Globus pallidus (tissue), 1 donor: ENCODE measurements at regions not wholly inside any gene's neighbourhood (a gene's known extent, or its start where the extent isn't known, plus 50 kb on each side); places are given as distances from the start of the nearest gene placed in this dataset.

ENCODE experiments used
- DNase-seq: peaks from one replicate; pipeline ENCODE4 v3.0.0-alpha.2; 2015; ENCODE audit warnings: low spot score

GRCh38 chr3:168233001-168233400, 137.3 kb upstream of the GOLIM4 start:
- no peak for DNase-seq

GRCh38 chr3:168223085-168223484, 127.4 kb upstream of the GOLIM4 start:
- DNase-seq = no peak

- DNase-seq = no peak
Measured at GRCh38 chr3:168220556-168220955, 124.8 kb upstream of the GOLIM4 start.

- DNase-seq = no peak
Measured at GRCh38 chr3:168219530-168219929, 123.8 kb upstream of the GOLIM4 start.

- DNase-seq = no peak
Measured at GRCh38 chr3:168218600-168218999, 122.9 kb upstream of the GOLIM4 start.

- DNase-seq = no peak
Measured at GRCh38 chr3:168216851-168217250, 121.1 kb upstream of the GOLIM4 start.

GRCh38 chr3:168213920-168214319, 118.2 kb upstream of the GOLIM4 start:
- DNase-seq = no peak

GRCh38 chr3:168212664-168213285, 117.1 kb upstream of the GOLIM4 start:
- peak; percentile 17 for DNase-seq

- no peak for DNase-seq
Measured at GRCh38 chr3:168205451-168205850, 109.7 kb upstream of the GOLIM4 start.

- DNase-seq = no peak
Measured at GRCh38 chr3:168197162-168197561, 101.4 kb upstream of the GOLIM4 start.

GRCh38 chr3:168191856-168192255, 96.1 kb upstream of the GOLIM4 start:
- DNase-seq = no peak

GRCh38 chr3:168187233-168187632, 91.5 kb upstream of the GOLIM4 start:
- DNase-seq = no peak

GRCh38 chr3:168186293-168186983, 90.7 kb upstream of the GOLIM4 start:
- DNase-seq = no peak

GRCh38 chr3:168183774-168184173, 88.0 kb upstream of the GOLIM4 start:
- DNase-seq = no peak

- no peak for DNase-seq
Measured at GRCh38 chr3:168168743-168169142, 73.0 kb upstream of the GOLIM4 start.

GRCh38 chr3:168165390-168166269, 69.9 kb upstream of the GOLIM4 start:
- peak; percentile 74 for DNase-seq

- DNase-seq = no peak
Measured at GRCh38 chr3:168162172-168162571, 66.4 kb upstream of the GOLIM4 start.

- DNase-seq = no peak
Measured at GRCh38 chr3:168161696-168162095, 66.0 kb upstream of the GOLIM4 start.

GRCh38 chr3:168157903-168158302, 62.2 kb upstream of the GOLIM4 start:
- DNase-seq = no peak

- DNase-seq = no peak
Measured at GRCh38 chr3:168157099-168157700, 61.5 kb upstream of the GOLIM4 start.

GRCh38 chr3:168156479-168156878, 60.8 kb upstream of the GOLIM4 start:
- no peak for DNase-seq

- DNase-seq = no peak
Measured at GRCh38 chr3:168155303-168155702, 59.6 kb upstream of the GOLIM4 start.

- no peak for DNase-seq
Measured at GRCh38 chr3:168154089-168154488, 58.4 kb upstream of the GOLIM4 start.
